Upper lobe of left lung (tissue), 4 donors: ENCODE measurements at regions not wholly inside any gene's neighbourhood (a gene's known extent, or its start where the extent isn't known, plus 50 kb on each side); places are given as distances from the start of the nearest gene placed in this dataset.

Source experiments
- POLR2A ChIP-seq, 4 donors: fragments of 450-650 bp; IDR thresholded peaks; one replicate each; pipeline ENCODE4 v1.5.1; 2016 to 2017; ENCODE audit warnings: antibody characterized with exemption in 4 of 4, mild to moderate bottlenecking in 2 of 4
- POLR2AphosphoS5 ChIP-seq, 2 donors: sonication (generic); formaldehyde crosslinking; IDR thresholded peaks; one replicate each; pipeline ENCODE4 v1.5.1; 2017; ENCODE audit warnings: antibody characterized with exemption in 2 of 2
- TF ChIP-seq, protein P1 (sequence below), 6 experiments: fragments of 450-650 bp in 4 of 6; fragments of 200-600 bp in 2 of 6; sonication (generic) in 2 of 6; IDR thresholded peaks; one replicate each; pipeline ENCODE4 v1.5.1; 2016 to 2019; ENCODE audit warnings: antibody characterized with exemption in 6 of 6

DNA sequence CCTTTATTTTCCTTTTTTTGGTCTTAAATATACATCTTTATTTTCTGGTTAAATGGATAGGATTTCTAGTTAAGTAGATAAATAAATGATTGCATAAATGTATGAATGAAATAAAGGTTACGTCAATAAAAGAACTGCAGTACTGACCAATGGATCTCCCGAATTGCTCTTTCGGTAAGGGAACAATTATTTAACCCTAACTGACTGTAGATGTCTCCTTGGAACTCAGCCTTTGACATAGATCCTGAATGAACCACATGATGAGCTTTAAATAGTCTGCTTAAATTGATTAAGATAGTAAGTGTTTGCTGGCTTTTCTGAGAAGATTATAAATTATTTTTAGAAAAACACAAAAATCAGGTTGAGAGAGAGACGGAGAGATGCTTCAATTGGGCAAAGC lies 391.0 kb upstream of the SYT1 start:
- TF ChIP-seq POLR2A (IDR thresholded peaks at IDR 0.05) (no peak), POLR2AphosphoS5 (IDR thresholded peaks at IDR 0.05) (no peak)
- TF ChIP-seq, protein P1, sequence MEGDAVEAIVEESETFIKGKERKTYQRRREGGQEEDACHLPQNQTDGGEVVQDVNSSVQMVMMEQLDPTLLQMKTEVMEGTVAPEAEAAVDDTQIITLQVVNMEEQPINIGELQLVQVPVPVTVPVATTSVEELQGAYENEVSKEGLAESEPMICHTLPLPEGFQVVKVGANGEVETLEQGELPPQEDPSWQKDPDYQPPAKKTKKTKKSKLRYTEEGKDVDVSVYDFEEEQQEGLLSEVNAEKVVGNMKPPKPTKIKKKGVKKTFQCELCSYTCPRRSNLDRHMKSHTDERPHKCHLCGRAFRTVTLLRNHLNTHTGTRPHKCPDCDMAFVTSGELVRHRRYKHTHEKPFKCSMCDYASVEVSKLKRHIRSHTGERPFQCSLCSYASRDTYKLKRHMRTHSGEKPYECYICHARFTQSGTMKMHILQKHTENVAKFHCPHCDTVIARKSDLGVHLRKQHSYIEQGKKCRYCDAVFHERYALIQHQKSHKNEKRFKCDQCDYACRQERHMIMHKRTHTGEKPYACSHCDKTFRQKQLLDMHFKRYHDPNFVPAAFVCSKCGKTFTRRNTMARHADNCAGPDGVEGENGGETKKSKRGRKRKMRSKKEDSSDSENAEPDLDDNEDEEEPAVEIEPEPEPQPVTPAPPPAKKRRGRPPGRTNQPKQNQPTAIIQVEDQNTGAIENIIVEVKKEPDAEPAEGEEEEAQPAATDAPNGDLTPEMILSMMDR (IDR thresholded peaks at IDR 0.05), result no peak
